ENCODE measurements at regions not wholly inside any gene's neighbourhood (a gene's known extent, or its start where the extent isn't known, plus 50 kb on each side); places are given as distances from the start of the nearest gene placed in this dataset.

DNA sequence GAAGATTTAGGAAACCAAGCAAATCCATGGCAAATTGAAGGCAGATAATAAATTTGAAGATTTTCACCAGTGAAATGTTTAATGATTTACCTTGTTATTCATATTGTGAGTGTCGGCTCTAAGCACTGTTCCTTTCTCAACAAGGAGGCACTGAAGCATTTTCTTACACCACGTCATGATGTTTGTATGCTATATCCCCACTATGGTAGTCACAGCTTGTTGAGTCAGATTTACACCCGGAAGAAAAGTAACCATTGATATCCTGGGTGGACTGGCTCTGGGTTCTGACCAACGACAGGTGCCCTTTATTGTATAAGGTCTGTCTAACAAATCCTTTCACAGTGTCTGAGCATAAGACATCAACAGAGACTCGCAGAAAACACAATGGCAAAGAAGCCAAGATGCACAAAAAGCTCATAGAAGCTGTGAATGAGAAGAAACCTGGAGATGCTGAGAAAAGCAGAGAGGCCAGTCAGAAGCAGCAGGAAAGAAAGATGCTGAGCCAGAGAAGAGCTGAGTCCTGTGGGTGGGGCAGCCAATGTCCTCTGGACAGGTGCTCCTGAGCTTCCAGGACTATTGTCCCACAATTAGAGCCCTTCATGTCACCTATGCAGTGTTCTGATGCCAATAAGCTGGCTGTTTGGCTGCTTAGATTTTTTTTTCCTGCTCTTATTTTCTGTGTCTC is 49.7 kb upstream of the ARHGAP5 start:
- no peak for DNase-seq
